GM18520 (cell line): ENCODE measurements at regions not wholly inside any gene's neighbourhood (a gene's known extent, or its start where the extent isn't known, plus 50 kb on each side); places are given as distances from the start of the nearest gene placed in this dataset.

ENCODE experiments used
- ATAC-seq: cut with Tn5 transposase; IDR thresholded peaks from one replicate; pipeline ENCODE4 v1.9.1; 2021; ENCODE audit not compliant: unreplicated experiment

GRCh38 chr21:24188506-24188905 lies 1418.8 kb downstream of the MRPL39 start:
- no peak for ATAC-seq

- ATAC-seq: no peak
These were observed 1424.2 kb downstream of the MRPL39 start for GRCh38 chr21:24183077-24183476.

- ATAC-seq: no peak
These were observed 1428.2 kb downstream of the MRPL39 start for GRCh38 chr21:24179110-24179509.

GRCh38 chr21:24175106-24175505 lies 1432.2 kb downstream of the MRPL39 start:
- no peak for ATAC-seq

GRCh38 chr21:24171736-24172135 lies 1435.5 kb downstream of the MRPL39 start:
- no peak for ATAC-seq

- ATAC-seq: no peak
These were observed 1443.7 kb downstream of the MRPL39 start for GRCh38 chr21:24163539-24163938.

- ATAC-seq: no peak
These were observed 1446.8 kb downstream of the MRPL39 start for GRCh38 chr21:24160528-24160927.

GRCh38 chr21:24153137-24153536 lies 1454.1 kb downstream of the MRPL39 start:
- no peak for ATAC-seq

- no peak for ATAC-seq
These were observed 1456.5 kb downstream of the MRPL39 start for GRCh38 chr21:24150753-24151152.

GRCh38 chr21:24148461-24148860 lies 1458.8 kb downstream of the MRPL39 start:
- no peak for ATAC-seq

- ATAC-seq: no peak
These were observed 1459.6 kb downstream of the MRPL39 start for GRCh38 chr21:24147674-24148073.

GRCh38 chr21:24131056-24131455 lies 1476.2 kb downstream of the MRPL39 start:
- ATAC-seq: no peak

- no peak for ATAC-seq
These were observed 1479.6 kb downstream of the MRPL39 start for GRCh38 chr21:24127651-24128050.

- ATAC-seq: no peak
These were observed 1483.5 kb downstream of the MRPL39 start for GRCh38 chr21:24123785-24124184.

GRCh38 chr21:24118738-24119459 lies 1488.4 kb downstream of the MRPL39 start:
- ATAC-seq: no peak

GRCh38 chr21:24115141-24115540 lies 1492.1 kb downstream of the MRPL39 start:
- ATAC-seq: no peak

GRCh38 chr21:24112020-24112419 lies 1495.3 kb downstream of the MRPL39 start:
- ATAC-seq: no peak

GRCh38 chr21:24110846-24111245 lies 1496.4 kb downstream of the MRPL39 start:
- ATAC-seq: no peak

- ATAC-seq: no peak
These were observed 1510.1 kb downstream of the MRPL39 start for GRCh38 chr21:24097181-24097580.

GRCh38 chr21:24096651-24097050 lies 1510.6 kb downstream of the MRPL39 start:
- ATAC-seq: no peak

GRCh38 chr21:24093032-24093431 lies 1514.2 kb downstream of the MRPL39 start:
- ATAC-seq: no peak

- no peak for ATAC-seq
These were observed 1531.1 kb downstream of the MRPL39 start for GRCh38 chr21:24076179-24076578.

- ATAC-seq: no peak
These were observed 1551.6 kb downstream of the MRPL39 start for GRCh38 chr21:24055696-24056095.
